GM19455 (cell line): ENCODE measurements at regions not wholly inside any gene's neighbourhood (a gene's known extent, or its start where the extent isn't known, plus 50 kb on each side); places are given as distances from the start of the nearest gene placed in this dataset.
"Not testable (repeated sequence)": the region's sequence is repeated elsewhere in the genome, so short reads cannot be mapped to it uniquely, and the experiment has no call there.

ENCODE experiments used
- ATAC-seq: cut with Tn5 transposase; IDR thresholded peaks from one replicate; pipeline ENCODE4 v1.9.1; 2021; ENCODE audit not compliant: unreplicated experiment

GRCh38 chr17:71864755-71865154 lies 256.1 kb upstream of the SOX9 start:
- ATAC-seq, result no peak

DNA sequence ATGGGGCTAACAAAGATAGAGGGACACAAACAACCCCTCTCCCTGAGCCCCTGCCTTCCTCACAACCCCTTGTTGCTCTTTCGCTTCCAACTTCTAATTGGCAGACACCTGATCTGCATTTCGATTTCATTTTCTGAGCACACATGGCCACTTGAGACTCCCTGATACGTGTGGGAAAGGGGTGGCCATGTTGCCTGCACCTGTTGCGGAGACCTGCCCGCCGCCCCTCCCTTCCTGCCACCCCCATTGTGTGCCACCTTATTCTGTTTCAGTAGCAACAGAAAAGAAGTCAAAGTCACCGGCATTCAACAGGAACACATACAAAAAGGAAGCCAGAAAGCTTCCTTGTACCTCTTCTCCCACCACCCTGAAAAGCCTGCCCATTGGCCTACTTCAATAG lies 254.7 kb upstream of the SOX9 start:
- no peak for ATAC-seq

GRCh38 chr17:71869293-71869692 lies 251.5 kb upstream of the SOX9 start:
- no peak for ATAC-seq

DNA sequence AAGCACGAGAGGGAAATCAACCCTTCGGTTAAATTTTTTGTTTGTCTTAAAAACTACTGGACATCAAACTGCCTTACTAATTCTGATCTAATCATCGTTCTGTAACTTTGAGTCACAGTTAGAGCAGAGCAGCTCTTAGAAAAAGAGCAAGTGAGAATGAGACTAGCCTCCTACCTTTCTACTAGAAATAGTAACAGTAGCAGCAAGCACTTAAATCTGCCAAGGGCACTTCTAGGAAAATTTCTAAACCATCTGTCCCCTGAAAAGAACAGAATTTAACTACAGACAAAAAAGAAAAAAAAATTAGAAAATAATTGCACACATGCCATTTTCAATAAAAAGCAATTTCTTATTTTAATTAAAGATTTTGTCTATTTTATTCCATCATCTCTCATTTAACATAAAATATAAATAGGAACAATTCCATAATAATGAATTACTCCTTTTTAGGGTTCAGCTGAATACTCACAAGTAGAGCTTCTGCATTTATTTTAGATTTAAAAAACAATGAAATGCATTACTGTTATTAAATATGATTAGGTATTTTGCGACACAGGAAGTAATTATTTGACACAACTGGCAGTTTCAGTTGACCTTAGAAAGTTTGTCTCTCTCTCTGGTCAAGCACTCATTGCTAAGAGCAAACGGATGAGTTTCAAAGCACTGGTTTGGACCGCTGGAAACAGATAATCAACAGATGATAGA lies 250.8 kb upstream of the SOX9 start:
- no peak for ATAC-seq

DNA sequence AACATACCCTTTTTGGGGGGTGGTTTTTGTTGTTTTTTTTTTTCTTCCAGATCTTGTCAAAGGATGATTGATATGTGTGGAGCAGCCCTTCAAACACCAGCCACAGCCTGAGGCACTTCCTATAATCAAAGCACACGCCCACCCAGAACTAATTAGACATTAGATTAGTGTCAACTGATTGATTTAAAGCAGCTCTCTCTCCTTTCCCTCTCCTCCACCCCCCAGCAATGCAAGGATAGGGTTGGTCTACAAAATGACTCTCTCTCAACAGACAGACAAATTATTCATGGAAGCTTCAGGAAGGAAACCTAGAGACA lies 250.3 kb upstream of the SOX9 start:
- no peak for ATAC-seq

- no peak for ATAC-seq
Observed at GRCh38 chr17:71872843-71873485, 247.9 kb upstream of the SOX9 start.

GRCh38 chr17:71874773-71875172 lies 246.0 kb upstream of the SOX9 start:
- ATAC-seq, result not testable (repeated sequence)

DNA sequence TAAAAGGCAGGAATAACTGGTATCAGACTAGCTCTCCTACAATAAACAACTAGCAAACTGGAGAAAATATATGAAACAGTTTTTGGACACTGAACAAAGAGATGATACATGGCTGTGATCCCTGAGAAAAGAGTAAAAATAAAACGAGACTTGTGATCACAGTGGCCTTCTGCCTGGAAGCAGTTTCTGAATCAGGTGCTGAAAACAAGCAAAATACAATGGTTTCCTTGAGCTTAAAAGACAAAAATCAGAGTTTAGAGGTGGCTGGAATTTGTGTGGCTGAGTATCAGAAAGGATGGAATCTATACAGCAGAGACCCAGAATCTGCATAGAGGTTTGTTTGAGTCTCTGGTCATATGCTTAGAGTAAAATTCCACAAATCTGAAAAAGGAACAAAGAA lies 242.5 kb upstream of the SOX9 start:
- ATAC-seq, result no peak

- no peak for ATAC-seq
Observed at GRCh38 chr17:71878998-71879397, 241.8 kb upstream of the SOX9 start.

DNA sequence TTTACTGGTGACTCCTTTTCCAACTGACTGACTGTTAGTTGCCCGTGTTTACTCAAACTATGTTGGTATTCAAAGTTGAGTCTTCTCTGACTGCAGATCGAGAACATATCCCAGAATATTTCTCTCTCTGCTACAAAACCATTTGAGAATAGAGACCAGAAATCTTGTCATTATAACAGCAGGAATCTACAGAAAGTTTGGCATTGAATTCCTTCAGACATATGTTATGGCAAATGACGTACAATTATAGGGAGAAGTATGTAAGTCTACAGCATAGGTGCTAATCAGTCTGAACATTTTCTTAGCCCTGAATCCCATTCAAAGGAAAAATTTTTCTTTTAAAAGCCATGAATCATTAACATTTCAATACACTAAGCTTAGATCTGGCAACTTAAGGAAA lies 239.8 kb upstream of the SOX9 start:
- ATAC-seq, result no peak

- no peak for ATAC-seq
Observed at GRCh38 chr17:71881581-71881980, 239.2 kb upstream of the SOX9 start.

DNA sequence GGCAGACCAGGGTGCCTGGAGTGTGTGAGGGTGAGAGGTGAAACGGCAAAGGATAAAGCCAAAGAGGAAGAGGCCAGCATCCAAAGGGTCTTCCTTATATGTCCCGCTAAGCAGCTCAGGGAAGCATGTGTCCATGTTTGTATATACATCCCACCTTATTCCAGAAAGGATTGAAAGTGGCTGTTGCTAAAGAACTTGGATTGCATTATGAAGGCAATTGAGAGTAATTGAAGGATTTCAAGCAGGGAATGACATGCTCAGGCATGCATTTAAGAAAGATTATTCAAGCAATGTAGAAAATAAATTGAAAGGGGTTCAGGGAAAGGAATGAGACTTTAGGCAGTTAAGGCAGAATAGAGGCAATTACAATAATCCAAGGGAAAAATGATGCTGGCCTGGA lies 237.6 kb upstream of the SOX9 start:
- ATAC-seq, result no peak

DNA sequence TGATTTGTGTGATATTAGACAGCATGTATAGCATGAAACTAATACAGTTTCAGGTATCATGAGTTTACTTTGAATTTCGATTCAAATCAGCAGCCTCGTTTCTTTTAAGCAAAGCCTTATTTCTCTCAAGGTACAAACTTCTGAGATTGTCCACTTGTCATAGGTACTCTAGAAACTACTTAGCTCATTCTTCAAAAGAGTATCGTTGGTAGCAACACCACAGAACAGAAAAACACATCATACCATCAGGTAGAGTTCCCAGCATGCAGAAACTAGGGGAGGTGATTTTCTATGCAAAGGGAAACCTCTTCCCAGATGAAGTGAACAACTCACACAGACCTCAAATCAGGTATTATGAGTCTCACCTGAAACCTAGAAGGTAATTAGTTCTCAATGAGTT lies 237.0 kb upstream of the SOX9 start:
- ATAC-seq, result no peak

GRCh38 chr17:71885662-71886061 lies 235.2 kb upstream of the SOX9 start:
- no peak for ATAC-seq

- ATAC-seq, result no peak
Observed at GRCh38 chr17:71899317-71899716, 221.5 kb upstream of the SOX9 start.

GRCh38 chr17:71900621-71901229 lies 220.1 kb upstream of the SOX9 start:
- ATAC-seq, result no peak

- no peak for ATAC-seq
Observed at GRCh38 chr17:71902894-71903506, 217.8 kb upstream of the SOX9 start.

DNA sequence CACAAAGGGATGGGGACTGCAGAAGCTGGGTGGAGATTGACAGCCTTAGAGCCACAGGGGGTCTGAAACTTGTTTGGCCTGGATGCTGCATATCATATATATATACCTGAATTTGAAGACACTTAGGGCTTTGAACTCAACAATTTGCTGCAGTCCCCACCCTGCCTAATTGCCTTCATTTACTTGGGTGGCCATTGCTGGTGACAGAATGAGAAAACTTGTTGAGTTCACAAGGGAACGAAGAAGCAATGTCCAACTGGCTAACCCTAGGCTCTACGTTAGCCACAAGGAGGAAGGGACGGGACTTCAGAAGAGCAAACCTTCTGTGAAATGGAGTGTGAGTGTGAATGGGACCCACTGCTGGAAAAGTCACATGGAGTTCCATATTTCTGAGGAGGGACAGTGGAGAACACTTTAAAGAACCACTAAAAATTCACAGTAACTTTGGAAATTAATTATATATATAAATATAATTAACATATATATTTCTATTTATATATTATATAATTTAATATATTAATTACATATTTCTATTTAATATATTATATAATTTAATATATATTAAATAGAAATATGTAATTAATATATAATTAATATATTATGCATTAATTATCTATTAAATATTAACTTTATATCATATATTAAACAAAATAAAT lies 215.3 kb upstream of the SOX9 start:
- ATAC-seq, result no peak

- ATAC-seq, result no peak
Observed at GRCh38 chr17:71909155-71909554, 211.7 kb upstream of the SOX9 start.

- no peak for ATAC-seq
Observed at GRCh38 chr17:71910002-71910401, 210.8 kb upstream of the SOX9 start.

- no peak for ATAC-seq
Observed at GRCh38 chr17:71914042-71914441, 206.8 kb upstream of the SOX9 start.

- no peak for ATAC-seq
Observed at GRCh38 chr17:71914812-71915211, 206.0 kb upstream of the SOX9 start.
